ENCODE measurements at regions not wholly inside any gene's neighbourhood (a gene's known extent, or its start where the extent isn't known, plus 50 kb on each side); places are given as distances from the start of the nearest gene placed in this dataset.

- no peaks in the 10 kb centered on the region for H3K9me3 ChIP-seq (ENCODE audit: insufficient read depth, low read length)
Measured at GRCh38 chr4:24073948-24074347, 184.1 kb upstream of the PPARGC1A start.

GRCh38 chr4:24071612-24072372 lies 181.9 kb upstream of the PPARGC1A start:
- Histone ChIP-seq H3F3A (ENCODE audit: insufficient read depth) (no peaks in the 10 kb centered on the region), H3K9me2 (replicated peaks; ENCODE audit: insufficient read depth, low read length) (no peaks in the 10 kb centered on the region), H3K4me2 (ENCODE audit: low read depth, low read length, poor library complexity, severe bottlenecking) (no peak overlapping the region), H3K9ac (ENCODE audit: low read length) (no peak overlapping the region), H3K27me3 (ENCODE audit: low read length) (no peaks in the 10 kb centered on the region), H3K27ac (ENCODE audit: low read depth, low read length) (no peak overlapping the region), H2AFZ (ENCODE audit: low read depth, low read length, severe bottlenecking) (no peak overlapping the region), H3K36me3 (ENCODE audit: low read length) (no peaks in the 10 kb centered on the region), H3K79me2 (ENCODE audit: insufficient read depth, low read length) (no peaks in the 10 kb centered on the region), H4K20me1 (ENCODE audit: low read depth, low read length) (no peaks in the 10 kb centered on the region), H3K4me3 (ENCODE audit: insufficient read depth, low read length, poor library complexity, severe bottlenecking) (no peak overlapping the region), H3K9me3 (ENCODE audit: insufficient read depth, low read length) (no peaks in the 10 kb centered on the region)
- TF ChIP-seq EZH2phosphoT487 (conservative IDR thresholded peaks at IDR 0.05; ENCODE audit: low read length) (no peak), CTCF (IDR thresholded peaks at IDR 0.05; ENCODE audit: insufficient read depth, low read length, poor library complexity, severe bottlenecking) (no peak)

More at GRCh38 chr4:24073948-24074347, 184.1 kb upstream of the PPARGC1A start:
- H3K9ac ChIP-seq (ENCODE audit: low read length): no peak overlapping the region
- no peak overlapping the region for H2AFZ ChIP-seq (ENCODE audit: low read depth, low read length, severe bottlenecking)
- H3K27ac ChIP-seq (ENCODE audit: low read depth, low read length): no peak overlapping the region
- H3K4me2 ChIP-seq (ENCODE audit: low read depth, low read length, poor library complexity, severe bottlenecking): no peak overlapping the region
- no peaks in the 10 kb centered on the region for H4K20me1 ChIP-seq (ENCODE audit: low read depth, low read length)
- H3F3A ChIP-seq (ENCODE audit: insufficient read depth): no peaks in the 10 kb centered on the region
- no peak overlapping the region for H3K4me3 ChIP-seq (ENCODE audit: insufficient read depth, low read length, poor library complexity, severe bottlenecking)
- H3K36me3 ChIP-seq (ENCODE audit: low read length): no peaks in the 10 kb centered on the region
- TF ChIP-seq CTCF (IDR thresholded peaks at IDR 0.05; ENCODE audit: insufficient read depth, low read length, poor library complexity, severe bottlenecking): no peak
- TF ChIP-seq EZH2phosphoT487 (conservative IDR thresholded peaks at IDR 0.05; ENCODE audit: low read length): no peak
- no peaks in the 10 kb centered on the region for H3K79me2 ChIP-seq (ENCODE audit: insufficient read depth, low read length)
- no peaks in the 10 kb centered on the region for H3K9me2 ChIP-seq (replicated peaks; ENCODE audit: insufficient read depth, low read length)
- H3K27me3 ChIP-seq (ENCODE audit: low read length): no peaks in the 10 kb centered on the region

- Histone ChIP-seq H3K27ac (ENCODE audit: low read depth, low read length) (no peak overlapping the region), H3F3A (ENCODE audit: insufficient read depth) (no peaks in the 10 kb centered on the region), H3K4me2 (ENCODE audit: low read depth, low read length, poor library complexity, severe bottlenecking) (no peak overlapping the region), H3K9me3 (ENCODE audit: insufficient read depth, low read length) (no peaks in the 10 kb centered on the region), H3K27me3 (ENCODE audit: low read length) (no peaks in the 10 kb centered on the region), H3K9me2 (replicated peaks; ENCODE audit: insufficient read depth, low read length) (no peaks in the 10 kb centered on the region), H3K4me3 (ENCODE audit: insufficient read depth, low read length, poor library complexity, severe bottlenecking) (no peak overlapping the region), H3K36me3 (ENCODE audit: low read length) (no peaks in the 10 kb centered on the region), H3K79me2 (ENCODE audit: insufficient read depth, low read length) (no peaks in the 10 kb centered on the region), H4K20me1 (ENCODE audit: low read depth, low read length) (no peaks in the 10 kb centered on the region), H2AFZ (ENCODE audit: low read depth, low read length, severe bottlenecking) (no peak overlapping the region), H3K9ac (ENCODE audit: low read length) (no peak overlapping the region)
- TF ChIP-seq EZH2phosphoT487 (conservative IDR thresholded peaks at IDR 0.05; ENCODE audit: low read length): no peak
Measured at GRCh38 chr4:24070117-24070516, 180.3 kb upstream of the PPARGC1A start.

All from SU-DHL-6 (cell line).